ENCODE measurements at regions not wholly inside any gene's neighbourhood (a gene's known extent, or its start where the extent isn't known, plus 50 kb on each side); places are given as distances from the start of the nearest gene placed in this dataset.

- no peak for TF ChIP-seq YY1 (IDR thresholded peaks at IDR 0.05; ENCODE audit: low read depth)
- no peak for TF ChIP-seq CEBPB (IDR thresholded peaks at IDR 0.05)
- no peak for TF ChIP-seq CREB1 (IDR thresholded peaks at IDR 0.05; ENCODE audit: low read depth)
- TF ChIP-seq USF1 (IDR thresholded peaks at IDR 0.05): no peak
- TF ChIP-seq NFIC (IDR thresholded peaks at IDR 0.05): no peak
- no peak for TF ChIP-seq TCF12 (IDR thresholded peaks at IDR 0.05; ENCODE audit: low read depth)
- TF ChIP-seq TAF1 (IDR thresholded peaks at IDR 0.05; ENCODE audit: low read depth): no peak
- TF ChIP-seq EP300 (IDR thresholded peaks at IDR 0.05; ENCODE audit: borderline replicate concordance): no peak
- no peak for TF ChIP-seq REST (IDR thresholded peaks at IDR 0.05; ENCODE audit: low read depth)
- TF ChIP-seq EGR1 (IDR thresholded peaks at IDR 0.05): no peak
- TF ChIP-seq FOXM1 (IDR thresholded peaks at IDR 0.05; ENCODE audit: borderline replicate concordance, low read depth): no peak
- TF ChIP-seq MAX (IDR thresholded peaks at IDR 0.05): no peak
- no peak for TF ChIP-seq ZBTB7A (IDR thresholded peaks at IDR 0.05; ENCODE audit: low read depth)
- TF ChIP-seq RAD21 (IDR thresholded peaks at IDR 0.05; ENCODE audit: low read depth): no peak
- no peak for TF ChIP-seq TEAD4 (IDR thresholded peaks at IDR 0.05)
Measured at GRCh38 chr4:71202705-71203104, 136.1 kb upstream of the SLC4A4 start.

- no peak for TF ChIP-seq MAX (IDR thresholded peaks at IDR 0.05)
- no peak for TF ChIP-seq TCF12 (IDR thresholded peaks at IDR 0.05; ENCODE audit: low read depth)
- TF ChIP-seq CEBPB (IDR thresholded peaks at IDR 0.05): no peak
- no peak for TF ChIP-seq TEAD4 (IDR thresholded peaks at IDR 0.05)
- TF ChIP-seq USF1 (IDR thresholded peaks at IDR 0.05): no peak
- TF ChIP-seq YY1 (IDR thresholded peaks at IDR 0.05; ENCODE audit: low read depth): no peak
- TF ChIP-seq REST (IDR thresholded peaks at IDR 0.05; ENCODE audit: low read depth): no peak
- no peak for TF ChIP-seq CREB1 (IDR thresholded peaks at IDR 0.05; ENCODE audit: low read depth)
- no peak for TF ChIP-seq EP300 (IDR thresholded peaks at IDR 0.05; ENCODE audit: borderline replicate concordance)
- TF ChIP-seq EGR1 (IDR thresholded peaks at IDR 0.05): no peak
- TF ChIP-seq ZBTB7A (IDR thresholded peaks at IDR 0.05; ENCODE audit: low read depth): no peak
- TF ChIP-seq RAD21 (IDR thresholded peaks at IDR 0.05; ENCODE audit: low read depth): no peak
- no peak for TF ChIP-seq NFIC (IDR thresholded peaks at IDR 0.05)
- TF ChIP-seq TAF1 (IDR thresholded peaks at IDR 0.05; ENCODE audit: low read depth): no peak
- no peak for TF ChIP-seq FOXM1 (IDR thresholded peaks at IDR 0.05; ENCODE audit: borderline replicate concordance, low read depth)
Measured at GRCh38 chr4:71204056-71204455, 134.8 kb upstream of the SLC4A4 start.

GRCh38 chr4:71206763-71207162, 132.1 kb upstream of the SLC4A4 start:
- TF ChIP-seq RAD21 (IDR thresholded peaks at IDR 0.05; ENCODE audit: low read depth) (no peak), EGR1 (IDR thresholded peaks at IDR 0.05) (no peak), NFIC (IDR thresholded peaks at IDR 0.05) (no peak), MAX (IDR thresholded peaks at IDR 0.05) (no peak), TEAD4 (IDR thresholded peaks at IDR 0.05) (no peak), USF1 (IDR thresholded peaks at IDR 0.05) (no peak), YY1 (IDR thresholded peaks at IDR 0.05; ENCODE audit: low read depth) (no peak), ZBTB7A (IDR thresholded peaks at IDR 0.05; ENCODE audit: low read depth) (no peak), FOXM1 (IDR thresholded peaks at IDR 0.05; ENCODE audit: borderline replicate concordance, low read depth) (no peak), EP300 (IDR thresholded peaks at IDR 0.05; ENCODE audit: borderline replicate concordance) (no peak), TCF12 (IDR thresholded peaks at IDR 0.05; ENCODE audit: low read depth) (no peak), CREB1 (IDR thresholded peaks at IDR 0.05; ENCODE audit: low read depth) (no peak), REST (IDR thresholded peaks at IDR 0.05; ENCODE audit: low read depth) (no peak), CEBPB (IDR thresholded peaks at IDR 0.05) (no peak), TAF1 (IDR thresholded peaks at IDR 0.05; ENCODE audit: low read depth) (no peak)
